GM19043 (cell line): ENCODE measurements at regions not wholly inside any gene's neighbourhood (a gene's known extent, or its start where the extent isn't known, plus 50 kb on each side); places are given as distances from the start of the nearest gene placed in this dataset.

Experiments
- ATAC-seq: cut with Tn5 transposase; IDR thresholded peaks from one replicate; pipeline ENCODE4 v1.9.1; 2021; ENCODE audit warnings: low read depth; ENCODE audit not compliant: unreplicated experiment

GRCh38 chr5:56596155-56596554 lies 219.2 kb upstream of the MAP3K1 start:
- no peak for ATAC-seq

- no peak for ATAC-seq
These were observed 219.8 kb upstream of the MAP3K1 start for GRCh38 chr5:56595566-56595965.

- no peak for ATAC-seq
These were observed 220.6 kb upstream of the MAP3K1 start for GRCh38 chr5:56594792-56595191.

GRCh38 chr5:56591081-56591480 lies 224.3 kb upstream of the MAP3K1 start:
- ATAC-seq, result no peak

GRCh38 chr5:56589481-56589860 lies 225.9 kb upstream of the MAP3K1 start:
- ATAC-seq, result no peak

- peak; percentile 98 for ATAC-seq
These were observed 226.5 kb upstream of the MAP3K1 start for GRCh38 chr5:56588636-56589480.

GRCh38 chr5:56588131-56588487 lies 227.2 kb upstream of the MAP3K1 start:
- ATAC-seq, result no peak

GRCh38 chr5:56587381-56588130 lies 227.8 kb upstream of the MAP3K1 start:
- no peak for ATAC-seq

- no peak for ATAC-seq
These were observed 229.2 kb upstream of the MAP3K1 start for GRCh38 chr5:56585999-56586691.

- ATAC-seq, result no peak
These were observed 229.9 kb upstream of the MAP3K1 start for GRCh38 chr5:56585461-56585860.

- no peak for ATAC-seq
These were observed 233.9 kb upstream of the MAP3K1 start for GRCh38 chr5:56581426-56581825.

- ATAC-seq, result no peak
These were observed 234.5 kb upstream of the MAP3K1 start for GRCh38 chr5:56580864-56581263.

GRCh38 chr5:56575821-56576220 lies 239.5 kb upstream of the MAP3K1 start:
- no peak for ATAC-seq

GRCh38 chr5:56574778-56575177 lies 240.6 kb upstream of the MAP3K1 start:
- ATAC-seq, result no peak

GRCh38 chr5:56569566-56569965 lies 245.8 kb upstream of the MAP3K1 start:
- no peak for ATAC-seq

- ATAC-seq, result no peak
These were observed 246.3 kb upstream of the MAP3K1 start for GRCh38 chr5:56569076-56569475.

GRCh38 chr5:56567278-56567677 lies 248.1 kb upstream of the MAP3K1 start:
- no peak for ATAC-seq

- ATAC-seq, result no peak
These were observed 248.7 kb upstream of the MAP3K1 start for GRCh38 chr5:56566374-56567249.

GRCh38 chr5:56565644-56566043 lies 249.7 kb upstream of the MAP3K1 start:
- ATAC-seq, result peak; percentile 88

GRCh38 chr5:56565283-56565615 lies 250.1 kb upstream of the MAP3K1 start:
- ATAC-seq, result no peak
